WTC11 (cell line): ENCODE measurements at regions not wholly inside any gene's neighbourhood (a gene's known extent, or its start where the extent isn't known, plus 50 kb on each side); places are given as distances from the start of the nearest gene placed in this dataset.
A peak's percentile ranks its signal among the peaks of the same experiment; 100 is the strongest.

Experiments
- ATAC-seq: fragments of 200-7000 bp; cut with Tn5 transposase; 2 replicates; pipeline ENCODE4 v1.10.0; 2021; ENCODE audit warnings: mild to moderate bottlenecking, moderate library complexity
- CTCF ChIA-PET: fragments of 300-600 bp; sonication (Branson Sonifier 250); formaldehyde crosslinking; loops from one replicate; lab custom pipeline; 2021; ENCODE audit warnings: antibody characterized with exemption; lab: Charles Lee
- POLR2A ChIA-PET: fragments of 350-600 bp; sonication (Branson Sonifier 250); formaldehyde crosslinking; loops from one replicate; lab custom pipeline; 2021; ENCODE audit warnings: antibody characterized with exemption; lab: Charles Lee
- DNase-seq: peaks from one replicate; pipeline ENCODE4 v3.0.0; 2021; ENCODE audit warnings: low spot score
- H3K27ac Mint-ChIP-seq: 2 replicates; pipeline ENCODE4 v1.8.0; 2021; ENCODE audit warnings: mixed read lengths
- H3K27me3 Mint-ChIP-seq: 2 replicates; pipeline ENCODE4 v1.8.0; 2021; ENCODE audit warnings: low read depth, mild to moderate bottlenecking, moderate library complexity, mixed read lengths
- H3K36me3 Mint-ChIP-seq: 2 replicates; pipeline ENCODE4 v1.8.0; 2021; ENCODE audit warnings: mixed read lengths
- H3K4me1 Mint-ChIP-seq: 2 replicates; pipeline ENCODE4 v1.8.0; 2022; ENCODE audit warnings: mixed read lengths
- H3K4me3 Mint-ChIP-seq: 2 replicates; pipeline ENCODE4 v1.8.0; 2021; ENCODE audit warnings: mild to moderate bottlenecking, moderate library complexity, mixed read lengths
- H3K9me3 Mint-ChIP-seq: 2 replicates; pipeline ENCODE4 v1.8.0; 2021; ENCODE audit warnings: mixed read lengths
- AR ChIP-seq: fragments of 250-450 bp; sonication (Bioruptor Pico); IDR thresholded peaks from 2 replicates; pipeline ENCODE4 v1.9.0; 2021; ENCODE audit warnings: mild to moderate bottlenecking
- CREB1 ChIP-seq: sonication (generic); formaldehyde crosslinking; IDR thresholded peaks from 2 replicates; pipeline ENCODE4 v1.8.0; 2023; ENCODE audit warnings: mild to moderate bottlenecking, missing genetic modification reagents
- ETV6 ChIP-seq: sonication (generic); formaldehyde crosslinking; IDR thresholded peaks from 2 replicates; pipeline ENCODE4 v1.8.1; 2022; ENCODE audit warnings: mild to moderate bottlenecking, missing genetic modification reagents
- FOXP4 ChIP-seq: sonication (generic); formaldehyde crosslinking; IDR thresholded peaks from 2 replicates; pipeline ENCODE4 v1.8.0; 2022; ENCODE audit warnings: mild to moderate bottlenecking, missing genetic modification reagents
- GRHL2 ChIP-seq: fragments of 250-450 bp; sonication (Bioruptor Pico); IDR thresholded peaks from 2 replicates; pipeline ENCODE4 v1.8.0; 2022; ENCODE audit warnings: mild to moderate bottlenecking, moderate library complexity; ENCODE audit not compliant: insufficient replicate concordance, severe bottlenecking
- GTF2I ChIP-seq: fragments of 250-450 bp; sonication (Bioruptor Pico); conservative IDR thresholded peaks from 2 replicates; pipeline ENCODE4 v1.4.0; 2021; ENCODE audit warnings: mild to moderate bottlenecking
- HMGXB4 ChIP-seq: sonication (generic); formaldehyde crosslinking; IDR thresholded peaks from 2 replicates; pipeline ENCODE4 v1.8.1; 2023; ENCODE audit warnings: mild to moderate bottlenecking, moderate library complexity, missing genetic modification reagents
- IRF2 ChIP-seq: sonication (generic); formaldehyde crosslinking; IDR thresholded peaks from 2 replicates; pipeline ENCODE4 v1.8.0; 2022; ENCODE audit warnings: low read depth, missing genetic modification reagents, borderline replicate concordance
- NFYB ChIP-seq: sonication (generic); formaldehyde crosslinking; conservative IDR thresholded peaks from 2 replicates; pipeline ENCODE4 v1.8.0; 2022; ENCODE audit warnings: low read depth, missing genetic modification reagents
- NR1H2 ChIP-seq: sonication (generic); formaldehyde crosslinking; IDR thresholded peaks from 2 replicates; pipeline ENCODE4 v1.9.0; 2021; ENCODE audit warnings: mild to moderate bottlenecking, moderate library complexity, missing genetic modification reagents
- OVOL2 ChIP-seq: fragments of 250-450 bp; sonication (Bioruptor Pico); IDR thresholded peaks from 2 replicates; pipeline ENCODE4 v1.9.0; 2021; ENCODE audit warnings: mild to moderate bottlenecking, borderline replicate concordance
- SMAD3 ChIP-seq: sonication (generic); formaldehyde crosslinking; IDR thresholded peaks from 2 replicates; pipeline ENCODE4 v1.8.0; 2022; ENCODE audit warnings: missing genetic modification reagents, mild to moderate bottlenecking, borderline replicate concordance
- SP1 ChIP-seq: sonication (generic); formaldehyde crosslinking; conservative IDR thresholded peaks from 2 replicates; pipeline ENCODE4 v1.8.1; 2022; ENCODE audit warnings: missing genetic modification reagents
- TEAD1 ChIP-seq: sonication (generic); formaldehyde crosslinking; IDR thresholded peaks from 2 replicates; pipeline ENCODE4 v1.8.0; 2022; ENCODE audit warnings: mild to moderate bottlenecking, missing genetic modification reagents
- ZBTB43 ChIP-seq: sonication (generic); formaldehyde crosslinking; IDR thresholded peaks from 2 replicates; pipeline ENCODE4 v1.8.1; 2023; ENCODE audit warnings: mild to moderate bottlenecking, missing genetic modification reagents
- ZNF138 ChIP-seq: sonication (generic); formaldehyde crosslinking; conservative IDR thresholded peaks from 2 replicates; pipeline ENCODE4 v1.8.1; 2022; ENCODE audit warnings: mild to moderate bottlenecking, moderate library complexity, missing genetic modification reagents
- TF ChIP-seq, protein P1 (sequence below): sonication (generic); formaldehyde crosslinking; IDR thresholded peaks from 2 replicates; pipeline ENCODE4 v1.8.1; 2022; ENCODE audit warnings: missing genetic modification reagents, borderline replicate concordance
- TF ChIP-seq, protein P2 (sequence below): sonication (generic); formaldehyde crosslinking; conservative IDR thresholded peaks from 2 replicates; pipeline ENCODE4 v1.8.1; 2023; ENCODE audit warnings: mild to moderate bottlenecking, low read depth, missing genetic modification reagents, moderate library complexity
- TF ChIP-seq, protein P3 (sequence below): sonication (generic); formaldehyde crosslinking; IDR thresholded peaks from 2 replicates; pipeline ENCODE4 v1.8.0; 2022; ENCODE audit warnings: missing genetic modification reagents

DNA sequence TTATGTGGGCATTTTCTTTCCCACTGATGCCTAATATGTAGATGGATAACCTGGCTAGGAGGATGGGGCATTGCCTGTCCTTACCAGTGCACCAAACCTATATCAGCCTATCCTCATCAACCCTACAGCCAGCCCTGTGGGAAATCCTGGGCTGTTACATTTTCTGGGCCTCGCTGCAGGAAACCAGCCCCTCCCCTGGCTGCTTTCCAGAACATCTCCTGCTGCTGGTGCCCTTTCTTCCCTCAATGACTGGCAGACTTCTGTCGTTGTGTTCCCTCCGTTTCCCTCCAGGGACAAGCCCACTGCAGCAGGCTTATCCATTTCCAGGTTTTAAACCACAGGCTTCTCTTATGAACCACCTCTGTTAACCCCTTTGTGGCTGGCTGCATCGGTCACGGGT, 486.1 kb upstream of the COBL start:
- no peak overlapping the region for H3K27ac Mint-ChIP-seq
- TF ChIP-seq ETV6 (CRISPR knock-in tag) (no peak), NFYB (no peak), OVOL2 (CRISPR knock-in tag) (no peak), ZBTB43 (CRISPR knock-in tag) (no peak), HMGXB4 (CRISPR knock-in tag) (no peak), SP1 (no peak), IRF2 (CRISPR knock-in tag) (no peak), GRHL2 (CRISPR knock-in tag) (no peak), FOXP4 (CRISPR knock-in tag) (no peak), ZNF138 (CRISPR knock-in tag) (no peak), TEAD1 (CRISPR knock-in tag) (no peak), NR1H2 (CRISPR knock-in tag) (no peak), AR (CRISPR knock-in tag) (no peak), SMAD3 (CRISPR knock-in tag) (no peak), CREB1 (CRISPR knock-in tag) (no peak), GTF2I (CRISPR knock-in tag) (no peak)
- TF ChIP-seq, protein P1, sequence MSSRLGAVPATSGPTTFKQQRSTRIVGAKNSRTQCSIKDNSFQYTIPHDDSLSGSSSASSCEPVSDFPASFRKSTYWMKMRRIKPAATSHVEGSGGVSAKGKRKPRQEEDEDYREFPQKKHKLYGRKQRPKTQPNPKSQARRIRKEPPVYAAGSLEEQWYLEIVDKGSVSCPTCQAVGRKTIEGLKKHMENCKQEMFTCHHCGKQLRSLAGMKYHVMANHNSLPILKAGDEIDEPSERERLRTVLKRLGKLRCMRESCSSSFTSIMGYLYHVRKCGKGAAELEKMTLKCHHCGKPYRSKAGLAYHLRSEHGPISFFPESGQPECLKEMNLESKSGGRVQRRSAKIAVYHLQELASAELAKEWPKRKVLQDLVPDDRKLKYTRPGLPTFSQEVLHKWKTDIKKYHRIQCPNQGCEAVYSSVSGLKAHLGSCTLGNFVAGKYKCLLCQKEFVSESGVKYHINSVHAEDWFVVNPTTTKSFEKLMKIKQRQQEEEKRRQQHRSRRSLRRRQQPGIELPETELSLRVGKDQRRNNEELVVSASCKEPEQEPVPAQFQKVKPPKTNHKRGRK, result no peak
- TF ChIP-seq, protein P2, sequence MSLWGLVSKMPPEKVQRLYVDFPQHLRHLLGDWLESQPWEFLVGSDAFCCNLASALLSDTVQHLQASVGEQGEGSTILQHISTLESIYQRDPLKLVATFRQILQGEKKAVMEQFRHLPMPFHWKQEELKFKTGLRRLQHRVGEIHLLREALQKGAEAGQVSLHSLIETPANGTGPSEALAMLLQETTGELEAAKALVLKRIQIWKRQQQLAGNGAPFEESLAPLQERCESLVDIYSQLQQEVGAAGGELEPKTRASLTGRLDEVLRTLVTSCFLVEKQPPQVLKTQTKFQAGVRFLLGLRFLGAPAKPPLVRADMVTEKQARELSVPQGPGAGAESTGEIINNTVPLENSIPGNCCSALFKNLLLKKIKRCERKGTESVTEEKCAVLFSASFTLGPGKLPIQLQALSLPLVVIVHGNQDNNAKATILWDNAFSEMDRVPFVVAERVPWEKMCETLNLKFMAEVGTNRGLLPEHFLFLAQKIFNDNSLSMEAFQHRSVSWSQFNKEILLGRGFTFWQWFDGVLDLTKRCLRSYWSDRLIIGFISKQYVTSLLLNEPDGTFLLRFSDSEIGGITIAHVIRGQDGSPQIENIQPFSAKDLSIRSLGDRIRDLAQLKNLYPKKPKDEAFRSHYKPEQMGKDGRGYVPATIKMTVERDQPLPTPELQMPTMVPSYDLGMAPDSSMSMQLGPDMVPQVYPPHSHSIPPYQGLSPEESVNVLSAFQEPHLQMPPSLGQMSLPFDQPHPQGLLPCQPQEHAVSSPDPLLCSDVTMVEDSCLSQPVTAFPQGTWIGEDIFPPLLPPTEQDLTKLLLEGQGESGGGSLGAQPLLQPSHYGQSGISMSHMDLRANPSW, result no peak
- TF ChIP-seq, protein P3, sequence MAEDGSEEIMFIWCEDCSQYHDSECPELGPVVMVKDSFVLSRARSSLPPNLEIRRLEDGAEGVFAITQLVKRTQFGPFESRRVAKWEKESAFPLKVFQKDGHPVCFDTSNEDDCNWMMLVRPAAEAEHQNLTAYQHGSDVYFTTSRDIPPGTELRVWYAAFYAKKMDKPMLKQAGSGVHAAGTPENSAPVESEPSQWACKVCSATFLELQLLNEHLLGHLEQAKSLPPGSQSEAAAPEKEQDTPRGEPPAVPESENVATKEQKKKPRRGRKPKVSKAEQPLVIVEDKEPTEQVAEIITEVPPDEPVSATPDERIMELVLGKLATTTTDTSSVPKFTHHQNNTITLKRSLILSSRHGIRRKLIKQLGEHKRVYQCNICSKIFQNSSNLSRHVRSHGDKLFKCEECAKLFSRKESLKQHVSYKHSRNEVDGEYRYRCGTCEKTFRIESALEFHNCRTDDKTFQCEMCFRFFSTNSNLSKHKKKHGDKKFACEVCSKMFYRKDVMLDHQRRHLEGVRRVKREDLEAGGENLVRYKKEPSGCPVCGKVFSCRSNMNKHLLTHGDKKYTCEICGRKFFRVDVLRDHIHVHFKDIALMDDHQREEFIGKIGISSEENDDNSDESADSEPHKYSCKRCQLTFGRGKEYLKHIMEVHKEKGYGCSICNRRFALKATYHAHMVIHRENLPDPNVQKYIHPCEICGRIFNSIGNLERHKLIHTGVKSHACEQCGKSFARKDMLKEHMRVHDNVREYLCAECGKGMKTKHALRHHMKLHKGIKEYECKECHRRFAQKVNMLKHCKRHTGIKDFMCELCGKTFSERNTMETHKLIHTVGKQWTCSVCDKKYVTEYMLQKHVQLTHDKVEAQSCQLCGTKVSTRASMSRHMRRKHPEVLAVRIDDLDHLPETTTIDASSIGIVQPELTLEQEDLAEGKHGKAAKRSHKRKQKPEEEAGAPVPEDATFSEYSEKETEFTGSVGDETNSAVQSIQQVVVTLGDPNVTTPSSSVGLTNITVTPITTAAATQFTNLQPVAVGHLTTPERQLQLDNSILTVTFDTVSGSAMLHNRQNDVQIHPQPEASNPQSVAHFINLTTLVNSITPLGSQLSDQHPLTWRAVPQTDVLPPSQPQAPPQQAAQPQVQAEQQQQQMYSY (CRISPR knock-in tag), result no peak
- ATAC-seq (peak; percentile 73), DNase-seq (no peak)
- ChIA-PET POLR2A (no interaction called here), CTCF (no interaction called here)
- H3K4me1 Mint-ChIP-seq, result peaks cover 9% of the 10 kb centered on the region
- H3K27me3 Mint-ChIP-seq, result no peaks in the 10 kb centered on the region
- peaks cover 3% of the 10 kb centered on the region for H3K36me3 Mint-ChIP-seq
- peaks cover 4% of the 10 kb centered on the region for H3K9me3 Mint-ChIP-seq
- no peak overlapping the region for H3K4me3 Mint-ChIP-seq
